ENCODE measurements at regions not wholly inside any gene's neighbourhood (a gene's known extent, or its start where the extent isn't known, plus 50 kb on each side); places are given as distances from the start of the nearest gene placed in this dataset.

DNA sequence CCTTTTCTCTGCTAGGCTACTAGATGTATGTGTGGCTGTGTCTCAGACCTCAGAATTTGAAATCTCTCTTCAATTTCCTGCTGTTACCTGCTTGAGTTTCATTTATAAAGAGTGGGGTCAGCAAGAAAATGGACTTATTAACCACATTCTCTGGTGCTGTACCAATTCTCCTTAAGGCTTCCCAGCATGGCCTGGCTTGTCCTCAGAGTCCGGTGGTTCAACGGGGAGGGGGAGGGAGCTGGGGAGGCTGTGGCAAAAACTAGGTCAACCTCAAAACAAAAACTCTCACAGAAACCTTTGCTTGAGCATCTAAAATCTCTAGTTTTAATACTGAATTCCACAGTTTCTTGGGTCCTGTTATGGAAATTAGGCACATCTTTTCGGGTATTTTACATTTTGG is 389.1 kb upstream of the COBL start:
- TF ChIP-seq, protein P1, sequence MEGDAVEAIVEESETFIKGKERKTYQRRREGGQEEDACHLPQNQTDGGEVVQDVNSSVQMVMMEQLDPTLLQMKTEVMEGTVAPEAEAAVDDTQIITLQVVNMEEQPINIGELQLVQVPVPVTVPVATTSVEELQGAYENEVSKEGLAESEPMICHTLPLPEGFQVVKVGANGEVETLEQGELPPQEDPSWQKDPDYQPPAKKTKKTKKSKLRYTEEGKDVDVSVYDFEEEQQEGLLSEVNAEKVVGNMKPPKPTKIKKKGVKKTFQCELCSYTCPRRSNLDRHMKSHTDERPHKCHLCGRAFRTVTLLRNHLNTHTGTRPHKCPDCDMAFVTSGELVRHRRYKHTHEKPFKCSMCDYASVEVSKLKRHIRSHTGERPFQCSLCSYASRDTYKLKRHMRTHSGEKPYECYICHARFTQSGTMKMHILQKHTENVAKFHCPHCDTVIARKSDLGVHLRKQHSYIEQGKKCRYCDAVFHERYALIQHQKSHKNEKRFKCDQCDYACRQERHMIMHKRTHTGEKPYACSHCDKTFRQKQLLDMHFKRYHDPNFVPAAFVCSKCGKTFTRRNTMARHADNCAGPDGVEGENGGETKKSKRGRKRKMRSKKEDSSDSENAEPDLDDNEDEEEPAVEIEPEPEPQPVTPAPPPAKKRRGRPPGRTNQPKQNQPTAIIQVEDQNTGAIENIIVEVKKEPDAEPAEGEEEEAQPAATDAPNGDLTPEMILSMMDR (IDR thresholded peaks at IDR 0.05): no peak
- TF ChIP-seq EZH2phosphoT487 (IDR thresholded peaks at IDR 0.05): no peak
- no peak for TF ChIP-seq EZH2 (IDR thresholded peaks at IDR 0.05)

Measured in neural progenitor cell (in vitro differentiated cells).